CD4-positive, alpha-beta T cell treated with Interleukin-15 for 4 hours (primary cell): ENCODE measurements at regions not wholly inside any gene's neighbourhood (a gene's known extent, or its start where the extent isn't known, plus 50 kb on each side); places are given as distances from the start of the nearest gene placed in this dataset.

Experiments used
- DNase-seq: peaks from one replicate; pipeline ENCODE4 v3.0.0-alpha.2; 2020; ENCODE audit warnings: low spot score

- no peak for DNase-seq
Observed at GRCh38 chr5:89268460-89268859, 385.5 kb upstream of the MEF2C start.

GRCh38 chr5:89267788-89268187 lies 384.8 kb upstream of the MEF2C start:
- DNase-seq: no peak

- no peak for DNase-seq
Observed at GRCh38 chr5:89265511-89266179, 382.7 kb upstream of the MEF2C start.

GRCh38 chr5:89263846-89264245 lies 380.9 kb upstream of the MEF2C start:
- no peak for DNase-seq

- no peak for DNase-seq
Observed at GRCh38 chr5:89262030-89262429, 379.0 kb upstream of the MEF2C start.

GRCh38 chr5:89260254-89260653 lies 377.3 kb upstream of the MEF2C start:
- DNase-seq: no peak

- DNase-seq: no peak
Observed at GRCh38 chr5:89255845-89256463, 373.0 kb upstream of the MEF2C start.

GRCh38 chr5:89253666-89254352 lies 370.8 kb upstream of the MEF2C start:
- no peak for DNase-seq

GRCh38 chr5:89246864-89247263 lies 363.9 kb upstream of the MEF2C start:
- DNase-seq: no peak

- DNase-seq: no peak
Observed at GRCh38 chr5:89246252-89246651, 363.3 kb upstream of the MEF2C start.

- DNase-seq: no peak
Observed at GRCh38 chr5:89243611-89244010, 360.6 kb upstream of the MEF2C start.

GRCh38 chr5:89241186-89241585 lies 358.2 kb upstream of the MEF2C start:
- DNase-seq: no peak

- DNase-seq: no peak
Observed at GRCh38 chr5:89236900-89237299, 353.9 kb upstream of the MEF2C start.

- no peak for DNase-seq
Observed at GRCh38 chr5:89233462-89233861, 350.5 kb upstream of the MEF2C start.

GRCh38 chr5:89232139-89232603 lies 349.2 kb upstream of the MEF2C start:
- DNase-seq: no peak

GRCh38 chr5:89230178-89230577 lies 347.2 kb upstream of the MEF2C start:
- DNase-seq: no peak

- DNase-seq: no peak
Observed at GRCh38 chr5:89229331-89230070, 346.5 kb upstream of the MEF2C start.

- no peak for DNase-seq
Observed at GRCh38 chr5:89228355-89228754, 345.4 kb upstream of the MEF2C start.

- no peak for DNase-seq
Observed at GRCh38 chr5:89218364-89218763, 335.4 kb upstream of the MEF2C start.

- no peak for DNase-seq
Observed at GRCh38 chr5:89216606-89217005, 333.6 kb upstream of the MEF2C start.

GRCh38 chr5:89213573-89213972 lies 330.6 kb upstream of the MEF2C start:
- no peak for DNase-seq

- no peak for DNase-seq
Observed at GRCh38 chr5:89211836-89212235, 328.9 kb upstream of the MEF2C start.

- no peak for DNase-seq
Observed at GRCh38 chr5:89208811-89209210, 325.8 kb upstream of the MEF2C start.
